Kidney (tissue), 13 donors: ENCODE measurements at regions not wholly inside any gene's neighbourhood (a gene's known extent, or its start where the extent isn't known, plus 50 kb on each side); places are given as distances from the start of the nearest gene placed in this dataset.

Experiments
- DNase-seq, 5 donors: peaks; one replicate each; pipeline ENCODE4 v3.0.0-alpha.2; 2013 to 2020
- FAIRE-seq: peaks from 2 replicates; lab custom pipeline; 2012; peaks lifted over from hg19 to GRCh38; lab: Jason Lieb, UNC
- H3K27ac ChIP-seq, 2 donors: one replicate each; pipeline ENCODE4 v1.7.0; 2013; ENCODE audit warnings: low read depth in 2 of 2, low read length in 2 of 2, inconsistent platforms in 1 of 2
- H3K27me3 ChIP-seq: one replicate; pipeline ENCODE4 v1.7.1; 2013; ENCODE audit warnings: low read length, inconsistent platforms; ENCODE audit not compliant: control insufficient read depth, insufficient read depth
- H3K36me3 ChIP-seq, 3 donors: one replicate each; pipeline versions ENCODE4 v1.7.0 to v1.7.1; 2013; ENCODE audit warnings: low read length in 3 of 3, control low read depth in 1 of 3, inconsistent platforms in 1 of 3; ENCODE audit not compliant: insufficient read depth in 3 of 3, control insufficient read depth in 2 of 3
- H3K4me1 ChIP-seq, 3 donors: one replicate each; pipeline versions ENCODE4 v1.7.0 to v1.7.1; 2013; ENCODE audit warnings: low read length in 3 of 3, inconsistent platforms in 1 of 3, low read depth in 1 of 3; ENCODE audit not compliant: control insufficient read depth in 2 of 3, insufficient read depth in 2 of 3
- H3K4me3 ChIP-seq, 3 donors: one replicate each; pipeline versions ENCODE4 v1.7.0 to v1.8.1; 2013; ENCODE audit warnings: low read length in 3 of 3, control low read depth in 1 of 3, inconsistent platforms in 1 of 3
- H3K9ac ChIP-seq, 3 donors: one replicate each; pipeline versions ENCODE4 v1.7.0 to v1.7.1; 2013; ENCODE audit warnings: low read length in 3 of 3, control low read depth in 1 of 3, inconsistent platforms in 1 of 3
- H3K9me3 ChIP-seq, 3 donors: one replicate each; pipeline versions ENCODE4 v1.7.0 to v1.7.1; 2013; ENCODE audit warnings: low read length in 3 of 3, control low read depth in 1 of 3, inconsistent platforms in 1 of 3; ENCODE audit not compliant: control insufficient read depth in 2 of 3, insufficient read depth in 1 of 3
- CTCF ChIP-seq: IDR thresholded peaks from 3 replicates; pipeline ENCODE4 v1.5.1; 2012; ENCODE audit warnings: mild to moderate bottlenecking, moderate library complexity, borderline replicate concordance; ENCODE audit not compliant: insufficient read depth; ENCODE audit errors: extremely low read depth
- intact Hi-C: fragments of 100-400 bp; cut with DNase I; formaldehyde crosslinking; loops from one replicate; pipeline ENCODE4 v1.11.1; 2022
- donor health status: control.
- donor health status: control.
- donor health status: control.
- donor health status: control.
- donor health status: control.
- donor health status: DM: yes; HTN: yes; CAD: no.
- donor health status: Normal renal cell carcinoma (clear cell type).

DNA sequence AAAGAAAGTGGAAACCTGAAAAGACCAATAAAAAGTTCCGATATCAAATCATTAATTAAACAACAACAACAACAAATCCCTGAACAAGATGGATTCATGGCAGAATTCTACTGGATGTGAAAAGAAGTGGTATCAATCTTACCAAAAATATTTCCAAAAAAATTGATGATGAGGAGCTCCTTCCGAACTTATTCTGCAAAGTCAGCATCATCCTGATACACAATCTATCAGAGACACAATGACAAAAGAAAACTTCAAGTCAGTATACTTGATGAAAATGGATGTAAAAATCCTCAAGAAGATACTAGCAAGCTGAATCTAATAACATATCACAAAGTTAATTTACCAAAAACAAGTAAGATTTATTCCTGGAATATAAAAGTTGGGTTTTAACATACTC lies 881.8 kb downstream of the SI start:
- TF ChIP-seq CTCF: no peak
- no peaks in the 10 kb centered on the region for H3K9me3 ChIP-seq
- no peak overlapping the region for H3K9ac ChIP-seq
- no peak overlapping the region for H3K27ac ChIP-seq
- intact Hi-C loops: no loop called here
- no peaks in the 10 kb centered on the region for H3K36me3 ChIP-seq
- H3K4me3 ChIP-seq: no peak overlapping the region
- no peaks in the 10 kb centered on the region for H3K4me1 ChIP-seq
- H3K27me3 ChIP-seq: no peaks in the 10 kb centered on the region
- no peak for FAIRE-seq
- DNase-seq: no peak

- Histone ChIP-seq H3K9me3 (no peaks in the 10 kb centered on the region), H3K27ac (no peak overlapping the region), H3K9ac (no peak overlapping the region), H3K27me3 (no peaks in the 10 kb centered on the region), H3K4me3 (no peak overlapping the region), H3K4me1 (no peaks in the 10 kb centered on the region), H3K36me3 (no peaks in the 10 kb centered on the region)
- DNase-seq (no peak), FAIRE-seq (no peak)
- no peak for TF ChIP-seq CTCF
- intact Hi-C loops: no loop called here
Measured at GRCh38 chr3:164194842-164195241, 883.5 kb downstream of the SI start.

DNA sequence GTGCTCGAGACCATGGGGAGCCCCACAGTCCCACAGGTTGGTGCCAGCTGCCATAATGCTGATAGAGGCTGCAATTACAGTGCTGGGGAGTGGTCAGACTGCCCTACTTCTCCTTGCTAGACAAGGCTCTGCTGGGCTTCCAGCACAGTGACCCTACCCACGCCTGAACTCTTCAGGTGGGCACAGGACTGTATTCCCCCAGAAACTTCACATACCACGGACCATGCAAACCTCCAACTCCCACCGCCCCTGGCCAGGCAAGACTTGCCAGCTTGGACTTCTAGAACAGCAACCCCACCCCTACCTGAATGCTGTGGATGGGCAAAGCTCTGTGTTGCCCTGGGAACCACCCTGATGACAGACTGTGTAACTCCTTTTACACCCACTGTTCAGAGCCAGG lies 885.3 kb downstream of the SI start:
- FAIRE-seq: no peak
- DNase-seq: no peak
- no peak overlapping the region for H3K9ac ChIP-seq
- H3K9me3 ChIP-seq: no peaks in the 10 kb centered on the region
- intact Hi-C loops: no loop called here
- H3K36me3 ChIP-seq: no peaks in the 10 kb centered on the region
- H3K27ac ChIP-seq: no peak overlapping the region
- H3K4me1 ChIP-seq: no peaks in the 10 kb centered on the region
- no peaks in the 10 kb centered on the region for H3K27me3 ChIP-seq
- no peak for TF ChIP-seq CTCF
- H3K4me3 ChIP-seq: no peak overlapping the region

- intact Hi-C loops: no loop called here
- Histone ChIP-seq H3K4me3 (no peak overlapping the region), H3K9me3 (no peaks in the 10 kb centered on the region), H3K9ac (no peak overlapping the region), H3K27me3 (no peaks in the 10 kb centered on the region), H3K4me1 (no peaks in the 10 kb centered on the region), H3K27ac (no peak overlapping the region), H3K36me3 (no peaks in the 10 kb centered on the region)
- no peak for TF ChIP-seq CTCF
- no peak for DNase-seq
- no peak for FAIRE-seq
Measured at GRCh38 chr3:164190566-164190965, 887.7 kb downstream of the SI start.
